Trophoblast cell (in vitro differentiated cells and primary cell): ENCODE measurements at regions not wholly inside any gene's neighbourhood (a gene's known extent, or its start where the extent isn't known, plus 50 kb on each side); places are given as distances from the start of the nearest gene placed in this dataset.

ENCODE experiments used
- DNase-seq, 2 donors: peaks; one replicate each; pipeline ENCODE4 v3.0.0-alpha.2; 2016
- H2AFZ ChIP-seq: 2 replicates; pipeline ENCODE4 v1.6.1; 2013; ENCODE audit warnings: low read length, moderate library complexity, mild to moderate bottlenecking; ENCODE audit not compliant: insufficient read depth, poor library complexity
- H2AK5ac ChIP-seq: 2 replicates; pipeline ENCODE4 v1.6.1; 2013; ENCODE audit warnings: mild to moderate bottlenecking, low read length
- H2BK120ac ChIP-seq: 2 replicates; pipeline ENCODE4 v1.6.1; 2013; ENCODE audit warnings: low read length, mild to moderate bottlenecking, moderate library complexity; ENCODE audit not compliant: insufficient read depth, poor library complexity
- H2BK12ac ChIP-seq: 2 replicates; pipeline ENCODE4 v1.6.1; 2013; ENCODE audit warnings: mild to moderate bottlenecking, low read length, moderate library complexity
- H2BK5ac ChIP-seq: 2 replicates; pipeline ENCODE4 v1.6.1; 2013; ENCODE audit warnings: low read length, low read depth, moderate library complexity, mild to moderate bottlenecking; ENCODE audit not compliant: poor library complexity
- H3K14ac ChIP-seq: 2 replicates; pipeline ENCODE4 v1.6.1; 2013; ENCODE audit warnings: mild to moderate bottlenecking, low read length
- H3K18ac ChIP-seq: 2 replicates; pipeline ENCODE4 v1.6.1; 2013; ENCODE audit warnings: mild to moderate bottlenecking, low read length
- H3K23ac ChIP-seq: 2 replicates; pipeline ENCODE4 v1.6.1; 2013; ENCODE audit warnings: low read length
- H3K27ac ChIP-seq: 2 replicates; pipeline ENCODE4 v1.5.1; 2013; ENCODE audit warnings: low read depth, mild to moderate bottlenecking, inconsistent platforms, low read length, moderate library complexity
- H3K27me3 ChIP-seq: 2 replicates; pipeline ENCODE4 v1.6.1; 2013; ENCODE audit warnings: inconsistent platforms, mild to moderate bottlenecking, low read length, moderate library complexity; ENCODE audit not compliant: insufficient read depth
- H3K36me3 ChIP-seq, 2 experiments: 1 replicate in 1 of 2; 2 replicates in 1 of 2; pipeline ENCODE4 v1.6.1; 2013; ENCODE audit warnings: low read length in 2 of 2, mild to moderate bottlenecking in 2 of 2, moderate library complexity in 1 of 2; ENCODE audit not compliant: insufficient read depth in 2 of 2, control insufficient read depth in 1 of 2
- H3K4ac ChIP-seq: 2 replicates; pipeline ENCODE4 v1.6.1; 2013; ENCODE audit warnings: low read depth, mild to moderate bottlenecking, low read length, moderate library complexity
- H3K4me1 ChIP-seq, 2 experiments: 1 replicate in 1 of 2; 2 replicates in 1 of 2; pipeline ENCODE4 v1.6.1; 2013; ENCODE audit warnings: low read length in 2 of 2, mild to moderate bottlenecking in 2 of 2, moderate library complexity in 1 of 2; ENCODE audit not compliant: insufficient read depth in 2 of 2, control insufficient read depth in 1 of 2
- H3K4me2 ChIP-seq: 2 replicates; pipeline ENCODE4 v1.6.1; 2013; ENCODE audit warnings: inconsistent platforms, mild to moderate bottlenecking, low read length, moderate library complexity
- H3K4me3 ChIP-seq: 2 replicates; pipeline ENCODE4 v1.5.1; 2013; ENCODE audit warnings: mild to moderate bottlenecking, low read depth, low read length, inconsistent platforms
- H3K79me1 ChIP-seq: one replicate; pipeline ENCODE4 v1.6.1; 2013; ENCODE audit warnings: low read length
- H3K79me2 ChIP-seq: 2 replicates; pipeline ENCODE4 v1.6.1; 2013; ENCODE audit warnings: low read length, mild to moderate bottlenecking; ENCODE audit not compliant: control insufficient read depth, insufficient read depth, poor library complexity
- H3K9ac ChIP-seq: 2 replicates; pipeline ENCODE4 v1.6.1; 2013; ENCODE audit warnings: mild to moderate bottlenecking, low read length
- H3K9me3 ChIP-seq: 2 replicates; pipeline ENCODE4 v1.6.1; 2013; ENCODE audit warnings: low read depth, mild to moderate bottlenecking, control low read depth, inconsistent platforms, low read length; ENCODE audit not compliant: insufficient read depth
- H4K12ac ChIP-seq: 2 replicates; pipeline ENCODE4 v1.6.1; 2013; ENCODE audit warnings: low read depth, mild to moderate bottlenecking, low read length, moderate library complexity
- H4K8ac ChIP-seq: 2 replicates; pipeline ENCODE4 v1.6.1; 2013; ENCODE audit warnings: low read depth, mild to moderate bottlenecking, low read length, moderate library complexity
- H4K91ac ChIP-seq: one replicate; pipeline ENCODE4 v1.6.1; 2013; ENCODE audit warnings: low read depth, mild to moderate bottlenecking, low read length, moderate library complexity
- WGBS: extraction: QIAGEN DNeasy Blood & Tissue Kit; methylation state at CpG from one replicate; pipeline ENCODE4 v1.1.7; 2013; ENCODE audit warnings: missing lambda C conversion rate; ENCODE audit not compliant: insufficient read length, insufficient coverage; ENCODE audit errors: extremely low coverage; 5-methylcytosine and 5-hydroxymethylcytosine counted together

DNA sequence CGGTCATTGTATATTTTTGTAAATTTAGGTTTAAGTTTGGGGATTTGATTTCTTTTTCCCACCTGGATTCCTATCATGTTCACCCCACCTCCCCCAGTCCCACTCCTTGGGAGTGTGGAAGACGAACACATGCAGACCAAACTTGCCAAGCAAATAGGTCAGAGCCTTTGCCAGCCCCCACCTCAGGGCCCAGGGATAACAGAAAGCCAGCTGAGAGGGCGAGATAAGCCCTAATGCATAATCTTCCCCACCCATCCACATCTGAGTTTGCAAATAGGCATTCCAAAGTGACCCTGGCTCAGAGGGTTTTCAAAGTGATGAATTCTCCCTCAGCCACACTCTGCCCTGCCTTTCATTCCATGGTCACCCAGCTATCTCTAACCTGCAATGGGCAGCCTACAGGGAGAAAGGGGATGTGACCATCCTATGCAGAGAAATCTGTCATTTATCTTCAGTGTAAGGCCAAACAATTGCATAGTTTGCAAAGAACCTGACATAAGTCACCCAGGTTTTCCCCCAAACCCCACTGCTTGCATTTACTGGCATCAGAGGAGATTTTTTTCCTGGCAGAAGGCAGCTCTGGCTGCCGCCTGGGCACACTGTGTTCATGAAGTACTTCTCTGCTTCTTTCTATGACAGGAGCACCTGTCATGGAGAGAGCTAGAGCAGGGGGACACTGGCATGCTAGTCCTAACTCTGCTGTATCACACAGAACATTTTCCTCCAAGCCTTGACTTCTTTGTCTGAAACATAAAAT is 69.0 kb upstream of the NFIA start:
- H3K79me2 ChIP-seq, result no peaks in the 10 kb centered on the region
- no peak overlapping the region for H2BK12ac ChIP-seq
- no peaks in the 10 kb centered on the region for H3K9me3 ChIP-seq
- no peak overlapping the region for H3K23ac ChIP-seq
- no peaks in the 10 kb centered on the region for H3K36me3 ChIP-seq
- H2AFZ ChIP-seq, result no peak overlapping the region
- H3K14ac ChIP-seq, result no peak overlapping the region
- DNase-seq, result no peak
- no peak overlapping the region for H4K12ac ChIP-seq
- no peak overlapping the region for H3K4me3 ChIP-seq
- H3K79me1 ChIP-seq, result no peaks in the 10 kb centered on the region
- H3K9ac ChIP-seq, result no peak overlapping the region
- H4K91ac ChIP-seq, result no peak overlapping the region
- H3K4me1 ChIP-seq, result no peaks in the 10 kb centered on the region
- WGBS, result no CpG with 5 or more reads among the region's 4 CpGs
- H3K18ac ChIP-seq, result no peak overlapping the region
- H3K4ac ChIP-seq, result no peak overlapping the region
- no peak overlapping the region for H2BK120ac ChIP-seq
- no peak overlapping the region for H2BK5ac ChIP-seq
- no peak overlapping the region for H3K27ac ChIP-seq
- no peak overlapping the region for H2AK5ac ChIP-seq
- no peaks in the 10 kb centered on the region for H3K27me3 ChIP-seq
- no peak overlapping the region for H3K4me2 ChIP-seq
- no peak overlapping the region for H4K8ac ChIP-seq

DNA sequence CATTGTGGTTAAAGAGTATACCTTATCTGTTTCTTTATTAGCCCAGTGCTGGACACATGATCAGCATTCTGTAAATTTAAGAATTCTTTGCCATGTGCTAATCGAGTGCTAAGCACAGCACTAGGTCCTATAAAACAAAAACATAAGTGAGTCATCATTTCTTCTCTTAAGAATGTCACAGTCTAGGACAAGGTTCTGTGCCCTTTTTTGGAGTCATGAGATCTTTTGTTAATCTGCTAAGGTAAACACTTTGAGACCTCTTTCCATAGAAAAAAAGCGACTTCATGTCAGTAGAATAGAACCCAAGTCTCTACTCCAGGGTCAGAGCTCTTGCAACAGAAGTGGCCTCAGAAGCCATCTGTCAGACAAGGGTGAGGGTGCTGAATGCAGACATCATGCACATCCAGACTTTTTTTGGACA is 70.0 kb upstream of the NFIA start:
- H3K4me1 ChIP-seq, result peaks cover 0 to 2% of the 10 kb centered on the region in 2 experiments
- no peak overlapping the region for H3K14ac ChIP-seq
- H3K9ac ChIP-seq, result no peak overlapping the region
- WGBS, result no CpG with 5 or more reads among the region's 2 CpGs
- no peaks in the 10 kb centered on the region for H3K36me3 ChIP-seq
- H3K27me3 ChIP-seq, result no peaks in the 10 kb centered on the region
- no peak overlapping the region for H2BK120ac ChIP-seq
- DNase-seq, result no peak
- no peak overlapping the region for H3K4ac ChIP-seq
- no peak overlapping the region for H2AK5ac ChIP-seq
- H3K4me2 ChIP-seq, result no peak overlapping the region
- H3K27ac ChIP-seq, result no peak overlapping the region
- H3K4me3 ChIP-seq, result no peak overlapping the region
- no peak overlapping the region for H2BK12ac ChIP-seq
- no peak overlapping the region for H4K8ac ChIP-seq
- H4K91ac ChIP-seq, result no peak overlapping the region
- no peaks in the 10 kb centered on the region for H3K9me3 ChIP-seq
- no peak overlapping the region for H4K12ac ChIP-seq
- no peak overlapping the region for H2AFZ ChIP-seq
- no peak overlapping the region for H2BK5ac ChIP-seq
- H3K23ac ChIP-seq, result no peak overlapping the region
- H3K79me2 ChIP-seq, result no peaks in the 10 kb centered on the region
- H3K18ac ChIP-seq, result no peak overlapping the region
- H3K79me1 ChIP-seq, result no peaks in the 10 kb centered on the region

DNA sequence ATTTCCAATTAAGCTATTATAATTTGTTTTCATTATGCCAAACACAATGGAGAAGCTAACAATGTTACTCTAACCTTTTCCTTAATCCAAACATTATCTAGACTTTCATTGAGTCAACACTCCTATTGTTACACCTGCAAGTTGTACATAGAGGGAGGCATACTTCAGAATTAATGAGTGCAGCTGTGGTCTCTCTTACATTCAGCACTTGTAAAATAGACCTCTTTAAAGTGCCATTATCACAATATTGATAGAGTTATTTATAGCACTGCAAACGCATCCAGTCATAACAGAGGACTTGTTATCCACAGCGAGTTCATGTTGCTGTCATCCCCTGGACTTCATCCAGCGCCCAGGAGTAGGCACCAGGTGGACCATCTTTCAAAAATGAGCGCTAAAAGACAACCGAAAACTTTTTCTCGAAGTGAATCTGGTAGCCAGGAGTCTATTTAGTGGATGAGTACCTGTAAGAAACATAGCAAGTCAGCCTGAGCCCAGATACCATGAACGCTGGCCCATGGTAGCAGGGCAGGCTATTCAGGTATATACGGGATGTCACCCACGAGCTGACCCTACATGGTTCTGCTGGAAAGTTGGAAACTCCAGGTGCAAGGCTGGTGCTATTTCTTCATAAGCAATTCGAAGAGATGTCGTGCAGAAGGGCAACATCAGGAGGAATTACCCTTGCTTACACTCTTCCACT is 70.6 kb upstream of the NFIA start:
- no peak overlapping the region for H3K18ac ChIP-seq
- no peak overlapping the region for H3K27ac ChIP-seq
- no peak overlapping the region for H2BK12ac ChIP-seq
- peaks cover 0 to 2% of the 10 kb centered on the region in 2 experiments for H3K4me1 ChIP-seq
- H4K12ac ChIP-seq, result no peak overlapping the region
- no peak overlapping the region for H3K4ac ChIP-seq
- no peaks in the 10 kb centered on the region for H3K79me2 ChIP-seq
- no peak overlapping the region for H2AK5ac ChIP-seq
- H3K4me3 ChIP-seq, result no peak overlapping the region
- no CpG with 5 or more reads among the region's 11 CpGs for WGBS
- no peak overlapping the region for H3K9ac ChIP-seq
- DNase-seq, result no peak
- no peak overlapping the region for H4K91ac ChIP-seq
- H3K36me3 ChIP-seq, result no peaks in the 10 kb centered on the region
- H2BK120ac ChIP-seq, result no peak overlapping the region
- no peaks in the 10 kb centered on the region for H3K27me3 ChIP-seq
- H3K23ac ChIP-seq, result no peak overlapping the region
- H2BK5ac ChIP-seq, result no peak overlapping the region
- H3K4me2 ChIP-seq, result no peak overlapping the region
- H4K8ac ChIP-seq, result no peak overlapping the region
- no peak overlapping the region for H3K14ac ChIP-seq
- H3K9me3 ChIP-seq, result no peaks in the 10 kb centered on the region
- H2AFZ ChIP-seq, result no peak overlapping the region
- H3K79me1 ChIP-seq, result no peaks in the 10 kb centered on the region

- no peaks in the 10 kb centered on the region for H3K79me1 ChIP-seq
Measured at GRCh38 chr1:61007534-61008364, 74.6 kb upstream of the NFIA start.

More at GRCh38 chr1:61007534-61008364, 74.6 kb upstream of the NFIA start:
- no peak overlapping the region for H3K23ac ChIP-seq
- no peak overlapping the region for H4K12ac ChIP-seq
- H3K9ac ChIP-seq, result no peak overlapping the region
- peaks cover 0 to 7% of the 10 kb centered on the region in 2 experiments for H3K4me1 ChIP-seq
- H2BK12ac ChIP-seq, result no peak overlapping the region
- H3K4ac ChIP-seq, result no peak overlapping the region
- no peak overlapping the region for H3K18ac ChIP-seq
- no CpG with 5 or more reads among the region's 5 CpGs for WGBS
- H3K4me2 ChIP-seq, result no peak overlapping the region
- H4K91ac ChIP-seq, result no peak overlapping the region
- H3K14ac ChIP-seq, result no peak overlapping the region
- H4K8ac ChIP-seq, result no peak overlapping the region
- no peaks in the 10 kb centered on the region for H3K27me3 ChIP-seq
- H2AFZ ChIP-seq, result no peak overlapping the region
- H2BK5ac ChIP-seq, result no peak overlapping the region
- no peak overlapping the region for H2BK120ac ChIP-seq
- no peaks in the 10 kb centered on the region for H3K9me3 ChIP-seq
- H3K4me3 ChIP-seq, result no peak overlapping the region
- no peak overlapping the region for H2AK5ac ChIP-seq
- H3K27ac ChIP-seq, result no peak overlapping the region
- no peak for DNase-seq
- no peaks in the 10 kb centered on the region for H3K36me3 ChIP-seq
- no peaks in the 10 kb centered on the region for H3K79me2 ChIP-seq
